CD4-positive, CD25-positive, alpha-beta regulatory T cell (primary cell): ENCODE measurements at regions not wholly inside any gene's neighbourhood (a gene's known extent, or its start where the extent isn't known, plus 50 kb on each side); places are given as distances from the start of the nearest gene placed in this dataset.

ENCODE experiments used
- ATAC-seq, 2 donors: fragments of 150-1000 bp; cut with Tn5 transposase; one replicate each; pipeline ENCODE4 v1.10.0; 2021; ENCODE audit warnings: low read depth in 2 of 2, moderate number of reproducible peaks in 2 of 2, moderate library complexity in 1 of 2
- DNase-seq, 3 donors: peaks; one replicate each; pipeline versions ENCODE4 v3.0.0 to v3.0.0-alpha.2; 2012 to 2022; ENCODE audit warnings: mixed read lengths in 1 of 3
- H3K27ac ChIP-seq: one replicate; pipeline ENCODE4 v1.7.0; 2013; ENCODE audit warnings: mild to moderate bottlenecking, low read length; ENCODE audit not compliant: insufficient read depth, poor library complexity, severe bottlenecking
- H3K27me3 ChIP-seq: one replicate; pipeline ENCODE4 v1.7.0; 2013; ENCODE audit warnings: low read length; ENCODE audit not compliant: control insufficient read depth, insufficient read depth
- H3K36me3 ChIP-seq: one replicate; pipeline ENCODE4 v1.7.0; 2013; ENCODE audit warnings: mild to moderate bottlenecking, low read length, moderate library complexity; ENCODE audit not compliant: control insufficient read depth, insufficient read depth
- H3K4me1 ChIP-seq: 2 replicates; pipeline ENCODE4 v1.7.0; 2013; ENCODE audit warnings: mild to moderate bottlenecking, low read length; ENCODE audit not compliant: insufficient read depth, control insufficient read depth, poor library complexity, severe bottlenecking
- H3K4me3 ChIP-seq: one replicate; pipeline ENCODE4 v1.7.0; 2013; ENCODE audit warnings: low read depth, mild to moderate bottlenecking, low read length, moderate library complexity
- H3K9me3 ChIP-seq, 2 experiments: 1 replicate in 1 of 2; 2 replicates in 1 of 2; pipeline ENCODE4 v1.7.0; 2013; ENCODE audit warnings: low read length in 2 of 2, mild to moderate bottlenecking in 1 of 2, moderate library complexity in 1 of 2; ENCODE audit not compliant: control insufficient read depth in 2 of 2
- H3K27ac Mint-ChIP-seq, 3 donors: one replicate each; pipeline ENCODE4 v1.8.0; 2020 to 2022; ENCODE audit warnings: mild to moderate bottlenecking in 3 of 3, mixed read lengths in 3 of 3, moderate library complexity in 2 of 3
- H3K27me3 Mint-ChIP-seq: one replicate; pipeline ENCODE4 v1.8.0; 2022; ENCODE audit warnings: mild to moderate bottlenecking, mixed read lengths
- H3K36me3 Mint-ChIP-seq: one replicate; pipeline ENCODE4 v1.8.0; 2020; ENCODE audit warnings: mixed read lengths
- H3K4me1 Mint-ChIP-seq, 4 donors: one replicate each; pipeline ENCODE4 v1.8.0; 2020 to 2022; ENCODE audit warnings: mixed read lengths in 4 of 4, mild to moderate bottlenecking in 1 of 4
- H3K4me3 Mint-ChIP-seq, 4 donors: one replicate each; pipeline ENCODE4 v1.8.0; 2020 to 2022; ENCODE audit warnings: mild to moderate bottlenecking in 4 of 4, mixed read lengths in 4 of 4, moderate library complexity in 3 of 4
- H3K9me3 Mint-ChIP-seq, 7 donors: one replicate each; pipeline ENCODE4 v1.8.0; 2020 to 2022; ENCODE audit warnings: mixed read lengths in 7 of 7, mild to moderate bottlenecking in 3 of 7, moderate library complexity in 2 of 7

DNA sequence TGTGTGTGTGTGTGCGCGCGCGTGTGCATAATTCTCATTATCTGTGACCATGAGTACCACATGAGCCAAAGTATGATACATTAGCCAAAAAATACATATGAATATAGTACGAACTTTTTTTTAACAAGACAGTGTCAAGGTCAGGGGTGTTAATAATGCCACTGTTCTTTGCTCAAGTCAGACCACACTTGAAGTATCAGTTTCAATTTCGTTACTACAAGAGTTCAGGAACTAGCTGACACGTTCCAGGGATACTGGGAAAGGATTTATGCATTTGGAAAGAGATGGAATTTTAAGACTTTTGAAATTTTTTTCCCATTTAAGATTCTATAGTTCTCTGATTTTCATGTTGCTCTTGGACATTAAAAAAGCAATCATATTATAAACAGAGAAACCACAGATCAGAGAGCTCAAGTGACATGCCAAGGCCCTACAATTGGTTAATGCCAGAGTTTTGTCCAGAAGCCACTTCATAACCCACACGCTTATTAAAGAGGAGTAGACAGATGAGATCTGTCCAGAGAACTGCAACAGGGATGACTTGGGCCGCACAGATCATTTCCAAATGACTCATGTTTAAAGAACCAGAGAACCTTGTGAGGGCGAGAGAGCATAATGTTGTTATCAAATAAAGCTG lies 718.8 kb upstream of the SGCG start:
- Mint-ChIP-seq H3K9me3 (peaks cover 0 to 3% (median 0%) of the 10 kb centered on the region in 7 donors), H3K27me3 (peaks cover 4% of the 10 kb centered on the region), H3K36me3 (no peaks in the 10 kb centered on the region), H3K4me1 (no peaks in the 10 kb centered on the region), H3K27ac (no peak overlapping the region), H3K4me3 (peak overlapping the region in 1 of 4 donors; percentile 17)
- H3K36me3 ChIP-seq = no peaks in the 10 kb centered on the region
- no peaks in the 10 kb centered on the region for H3K27me3 ChIP-seq
- H3K4me3 ChIP-seq = no peak overlapping the region
- H3K4me1 ChIP-seq = no peaks in the 10 kb centered on the region
- H3K27ac ChIP-seq = no peak overlapping the region
- DNase-seq (no peak), ATAC-seq (no peak)
- H3K9me3 ChIP-seq = no peaks in the 10 kb centered on the region

DNA sequence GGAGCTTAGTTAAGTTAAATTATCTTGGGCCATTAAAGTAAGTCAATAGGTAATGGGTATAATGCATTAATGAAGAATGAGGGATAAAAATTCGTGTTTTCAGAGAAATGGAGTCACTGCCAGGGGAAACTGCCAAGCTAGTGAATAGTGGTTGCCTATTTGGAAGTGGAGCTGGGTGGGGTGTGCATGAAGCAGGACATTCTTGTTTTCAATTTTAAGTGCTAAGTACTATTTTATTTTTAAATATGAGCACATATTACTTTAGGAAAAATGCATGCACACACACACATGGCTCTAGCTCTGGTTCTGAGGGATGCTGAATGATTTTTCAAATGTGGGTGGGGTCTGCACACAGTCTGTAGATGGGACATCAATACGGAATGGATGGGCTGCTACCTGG lies 717.7 kb upstream of the SGCG start:
- DNase-seq = no peak
- peaks cover 0 to 3% (median 0%) of the 10 kb centered on the region in 7 donors for H3K9me3 Mint-ChIP-seq
- Histone ChIP-seq H3K27me3 (no peaks in the 10 kb centered on the region), H3K9me3 (no peaks in the 10 kb centered on the region), H3K4me1 (no peaks in the 10 kb centered on the region), H3K36me3 (no peaks in the 10 kb centered on the region), H3K27ac (no peak overlapping the region), H3K4me3 (no peak overlapping the region)
- no peak overlapping the region for H3K4me3 Mint-ChIP-seq
- H3K27ac Mint-ChIP-seq = no peak overlapping the region
- no peak for ATAC-seq
- peaks cover 4% of the 10 kb centered on the region for H3K27me3 Mint-ChIP-seq
- no peaks in the 10 kb centered on the region for H3K4me1 Mint-ChIP-seq
- H3K36me3 Mint-ChIP-seq = no peaks in the 10 kb centered on the region

DNA sequence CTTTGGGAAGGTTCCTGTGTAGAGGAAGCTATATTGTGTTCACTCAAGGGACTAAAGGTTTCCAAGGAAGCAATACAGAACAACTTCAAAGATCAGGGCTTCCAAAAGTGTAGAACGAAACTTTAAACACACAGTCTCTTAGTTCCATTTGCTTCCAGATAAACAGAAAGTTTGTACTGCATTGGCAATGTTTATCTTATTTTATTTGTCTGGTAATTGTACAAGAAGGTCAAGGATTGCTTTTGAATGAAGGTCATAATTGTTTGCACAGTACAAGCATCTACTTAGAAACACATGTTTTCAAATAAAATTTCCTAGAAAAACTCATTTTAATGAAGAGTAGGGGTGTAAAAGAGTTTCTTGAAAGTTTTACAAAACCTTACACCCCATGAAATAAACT lies 712.7 kb upstream of the SGCG start:
- no peak for DNase-seq
- H3K27ac ChIP-seq = no peak overlapping the region
- no peak for ATAC-seq
- no peaks in the 10 kb centered on the region for H3K36me3 ChIP-seq
- no peaks in the 10 kb centered on the region for H3K4me1 ChIP-seq
- peaks cover 8% of the 10 kb centered on the region for H3K27me3 Mint-ChIP-seq
- no peak overlapping the region for H3K4me3 ChIP-seq
- no peaks in the 10 kb centered on the region for H3K36me3 Mint-ChIP-seq
- H3K27ac Mint-ChIP-seq = no peak overlapping the region
- no peaks in the 10 kb centered on the region for H3K27me3 ChIP-seq
- no peaks in the 10 kb centered on the region for H3K9me3 ChIP-seq
- no peak overlapping the region for H3K4me3 Mint-ChIP-seq
- H3K9me3 Mint-ChIP-seq = peaks cover 0 to 3% (median 0%) of the 10 kb centered on the region in 7 donors
- no peaks in the 10 kb centered on the region for H3K4me1 Mint-ChIP-seq

DNA sequence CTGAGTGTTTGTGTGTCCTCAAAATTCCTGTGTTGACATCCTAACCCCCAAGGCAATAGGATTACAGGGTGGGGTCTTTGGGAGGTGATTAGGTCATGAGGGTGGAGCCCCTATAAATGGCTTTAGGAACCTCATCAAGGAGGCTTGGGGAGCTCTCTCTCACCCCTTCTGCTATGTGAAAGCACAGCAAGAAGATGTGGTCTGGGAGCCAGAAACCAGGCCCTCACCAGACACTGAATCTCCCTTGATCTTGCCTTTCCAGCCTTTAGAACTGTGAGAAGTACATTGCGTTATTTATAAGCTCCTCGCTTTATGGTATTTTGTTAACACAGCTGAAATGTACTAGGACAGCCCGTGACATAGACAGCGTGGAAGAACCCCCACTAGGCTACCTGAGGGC lies 712.0 kb upstream of the SGCG start:
- DNase-seq = no peak

DNA sequence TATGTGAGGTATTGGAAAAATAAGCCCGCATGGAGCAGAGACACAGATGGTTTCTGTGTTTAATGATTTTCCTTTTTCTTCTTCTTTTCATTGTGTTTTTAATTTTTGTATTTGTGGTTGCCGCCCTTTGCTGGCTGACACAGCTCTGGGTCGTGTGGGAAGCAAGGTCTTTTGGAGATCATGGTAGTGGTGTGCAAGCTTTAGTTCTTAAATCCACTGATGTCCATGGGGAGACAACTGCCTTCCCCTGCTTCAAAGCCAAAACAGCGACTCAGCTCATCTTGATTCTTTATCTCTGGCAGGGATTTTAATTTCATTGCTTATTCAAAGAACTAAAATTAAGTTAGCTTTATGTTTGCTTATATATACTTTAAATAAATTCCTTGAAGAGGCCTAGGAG lies 711.3 kb upstream of the SGCG start:
- Histone ChIP-seq H3K4me1 (no peaks in the 10 kb centered on the region), H3K9me3 (no peaks in the 10 kb centered on the region), H3K4me3 (no peak overlapping the region), H3K27me3 (no peaks in the 10 kb centered on the region), H3K27ac (no peak overlapping the region), H3K36me3 (no peaks in the 10 kb centered on the region)
- DNase-seq (no peak), ATAC-seq (no peak)
- peaks cover 0 to 3% (median 0%) of the 10 kb centered on the region in 7 donors for H3K9me3 Mint-ChIP-seq
- H3K4me3 Mint-ChIP-seq = no peak overlapping the region
- H3K36me3 Mint-ChIP-seq = no peaks in the 10 kb centered on the region
- H3K27me3 Mint-ChIP-seq = peaks cover 8% of the 10 kb centered on the region
- H3K27ac Mint-ChIP-seq = no peak overlapping the region
- no peaks in the 10 kb centered on the region for H3K4me1 Mint-ChIP-seq

More for the DNA sequence above, 712.0 kb upstream of the SGCG start:
- Histone ChIP-seq H3K27ac (no peak overlapping the region), H3K9me3 (no peaks in the 10 kb centered on the region), H3K4me3 (no peak overlapping the region), H3K4me1 (no peaks in the 10 kb centered on the region), H3K36me3 (no peaks in the 10 kb centered on the region), H3K27me3 (no peaks in the 10 kb centered on the region)
- Mint-ChIP-seq H3K27ac (no peak overlapping the region), H3K27me3 (peaks cover 8% of the 10 kb centered on the region), H3K36me3 (no peaks in the 10 kb centered on the region), H3K9me3 (peaks cover 0 to 3% (median 0%) of the 10 kb centered on the region in 7 donors), H3K4me1 (no peaks in the 10 kb centered on the region), H3K4me3 (no peak overlapping the region)
- ATAC-seq = no peak

DNA sequence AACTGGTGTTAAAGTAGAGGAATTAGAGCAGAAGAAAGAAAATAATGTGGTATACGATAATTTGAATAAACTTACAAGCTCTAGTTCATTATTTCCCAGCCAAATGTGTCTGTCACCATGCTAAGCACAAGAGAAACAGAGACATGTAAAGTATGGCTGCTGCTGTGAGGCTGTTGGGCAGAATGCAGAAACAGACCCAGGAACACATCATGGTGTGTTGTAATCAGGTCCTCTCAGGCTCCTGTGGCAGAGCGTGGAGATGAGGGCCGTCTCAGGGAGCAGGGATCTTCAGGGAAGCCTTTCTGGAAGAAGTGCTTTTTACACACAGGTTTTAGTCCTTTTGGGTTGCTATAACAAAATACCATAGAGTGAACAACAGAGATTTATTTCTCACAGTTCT lies 710.7 kb upstream of the SGCG start:
- Histone ChIP-seq H3K4me1 (no peaks in the 10 kb centered on the region), H3K27ac (no peak overlapping the region), H3K4me3 (no peak overlapping the region), H3K9me3 (no peaks in the 10 kb centered on the region), H3K27me3 (no peaks in the 10 kb centered on the region), H3K36me3 (no peaks in the 10 kb centered on the region)
- no peak overlapping the region for H3K4me3 Mint-ChIP-seq
- H3K9me3 Mint-ChIP-seq = peaks cover 0 to 3% (median 0%) of the 10 kb centered on the region in 7 donors
- H3K4me1 Mint-ChIP-seq = no peaks in the 10 kb centered on the region
- no peak for DNase-seq
- H3K36me3 Mint-ChIP-seq = no peaks in the 10 kb centered on the region
- ATAC-seq = no peak
- no peak overlapping the region for H3K27ac Mint-ChIP-seq
- H3K27me3 Mint-ChIP-seq = peaks cover 7% of the 10 kb centered on the region

DNA sequence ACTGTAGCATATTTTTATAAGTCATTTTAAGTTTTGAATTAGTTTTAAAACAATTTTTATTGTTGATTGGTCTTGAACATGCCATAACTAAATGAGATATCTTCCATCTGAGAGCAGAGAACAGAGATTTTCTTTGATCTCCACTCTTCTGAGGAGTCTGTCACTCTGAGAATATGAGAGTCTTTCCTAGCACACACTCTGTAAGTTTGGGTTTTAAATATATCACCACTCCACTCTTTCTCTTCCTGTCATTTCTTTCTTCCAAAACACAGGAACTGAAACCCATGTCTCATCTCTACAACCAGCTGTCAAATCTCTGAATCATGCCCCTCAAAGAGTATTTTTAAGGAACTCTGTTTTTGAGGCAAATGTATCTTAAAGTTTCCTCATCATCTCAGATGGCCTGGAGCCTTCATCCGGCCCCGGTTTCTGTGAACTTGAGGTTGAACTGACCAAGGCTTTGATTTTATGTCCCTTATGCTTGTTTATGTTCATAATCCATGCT lies 698.2 kb upstream of the SGCG start:
- no peaks in the 10 kb centered on the region for H3K27me3 ChIP-seq
- no peaks in the 10 kb centered on the region for H3K4me1 Mint-ChIP-seq
- no peak overlapping the region for H3K4me3 ChIP-seq
- H3K4me1 ChIP-seq = no peaks in the 10 kb centered on the region
- H3K9me3 ChIP-seq = no peaks in the 10 kb centered on the region
- no peak for ATAC-seq
- H3K27me3 Mint-ChIP-seq = no peaks in the 10 kb centered on the region
- no peaks in the 10 kb centered on the region for H3K36me3 Mint-ChIP-seq
- no peaks in the 10 kb centered on the region for H3K36me3 ChIP-seq
- no peak overlapping the region for H3K4me3 Mint-ChIP-seq
- peaks cover 0 to 8% (median 0%) of the 10 kb centered on the region in 7 donors for H3K9me3 Mint-ChIP-seq
- no peak for DNase-seq
- no peak overlapping the region for H3K27ac ChIP-seq
- no peak overlapping the region for H3K27ac Mint-ChIP-seq

DNA sequence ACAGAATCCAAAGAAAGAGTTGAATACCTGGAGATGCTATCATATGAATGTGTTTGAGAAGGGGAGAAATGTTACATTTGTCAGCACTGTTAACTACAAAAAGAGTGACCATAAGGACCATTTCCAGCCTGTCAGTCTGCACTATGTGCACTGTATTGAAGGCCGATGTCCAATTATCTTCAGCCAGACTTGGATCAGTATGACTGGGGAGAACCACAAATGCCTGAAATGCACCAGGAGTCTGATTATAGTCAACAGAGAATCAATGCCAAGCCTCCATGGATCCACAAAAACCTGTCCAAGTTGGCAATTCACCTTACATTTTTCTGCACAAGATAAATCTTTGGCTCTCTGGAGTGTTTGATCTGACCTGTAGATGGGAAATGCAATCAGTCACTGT lies 697.5 kb upstream of the SGCG start:
- Mint-ChIP-seq H3K27ac (no peak overlapping the region), H3K36me3 (no peaks in the 10 kb centered on the region), H3K27me3 (no peaks in the 10 kb centered on the region), H3K9me3 (peaks cover 0 to 8% (median 0%) of the 10 kb centered on the region in 7 donors), H3K4me1 (no peaks in the 10 kb centered on the region), H3K4me3 (no peak overlapping the region)
- ATAC-seq (no peak), DNase-seq (no peak)
- no peaks in the 10 kb centered on the region for H3K4me1 ChIP-seq
- no peaks in the 10 kb centered on the region for H3K9me3 ChIP-seq
- no peak overlapping the region for H3K4me3 ChIP-seq
- H3K27ac ChIP-seq = no peak overlapping the region
- no peaks in the 10 kb centered on the region for H3K27me3 ChIP-seq
- no peaks in the 10 kb centered on the region for H3K36me3 ChIP-seq
